B cell (primary cell): ENCODE measurements at regions not wholly inside any gene's neighbourhood (a gene's known extent, or its start where the extent isn't known, plus 50 kb on each side); places are given as distances from the start of the nearest gene placed in this dataset.

Experiments used
- CTCF ChIP-seq: fragments of 200-600 bp; IDR thresholded peaks from one replicate; pipeline ENCODE4 v1.8.0; 2022; ENCODE audit warnings: antibody characterized with exemption, mild to moderate bottlenecking
- EZH2 ChIP-seq: IDR thresholded peaks from 2 replicates; pipeline ENCODE4 v1.6.1; 2012; ENCODE audit warnings: borderline replicate concordance, low read depth, mild to moderate bottlenecking, moderate library complexity, low read length; ENCODE audit not compliant: insufficient read depth, poor library complexity, severe bottlenecking

- TF ChIP-seq CTCF (peak; percentile 76), EZH2 (no peak)
Observed at GRCh38 chr14:86057018-86057667, 527.2 kb downstream of the FLRT2 start.
